Fibroblast of lung (primary cell): ENCODE measurements at regions not wholly inside any gene's neighbourhood (a gene's known extent, or its start where the extent isn't known, plus 50 kb on each side); places are given as distances from the start of the nearest gene placed in this dataset.

Source experiments
- DNase-seq, 2 donors: peaks; one replicate each; pipeline versions ENCODE4 v3.0.0 to v3.0.0-alpha.2; 2010; ENCODE audit warnings: low read depth in 2 of 2
- H2AFZ ChIP-seq: 2 replicates; pipeline ENCODE4 v1.5.1; 2012; ENCODE audit warnings: low read length, control low read depth, inconsistent platforms
- H3K27ac ChIP-seq: 2 replicates; pipeline ENCODE4 v1.5.1; 2011; ENCODE audit warnings: low read length, control low read depth; ENCODE audit not compliant: insufficient read depth
- H3K27me3 ChIP-seq: 2 replicates; pipeline ENCODE4 v1.5.1; 2011; ENCODE audit warnings: mild to moderate bottlenecking, low read length; ENCODE audit not compliant: control insufficient read depth, insufficient read depth
- H3K36me3 ChIP-seq: 2 replicates; pipeline ENCODE4 v1.5.1; 2011; ENCODE audit warnings: low read length; ENCODE audit not compliant: control insufficient read depth, insufficient read depth
- H3K4me1 ChIP-seq: 2 replicates; pipeline ENCODE4 v1.5.1; 2011; ENCODE audit warnings: low read length; ENCODE audit not compliant: control insufficient read depth, insufficient read depth; ENCODE audit errors: extremely low read depth
- H3K4me2 ChIP-seq: 2 replicates; pipeline ENCODE4 v1.5.1; 2011; ENCODE audit warnings: low read length, control low read depth; ENCODE audit not compliant: insufficient read depth; ENCODE audit errors: extremely low read depth
- H3K4me3 ChIP-seq, 4 experiments: fragments of 200-600 bp in 1 of 4; sonication (generic) in 1 of 4; replicated peaks in 1 of 4; 2 replicates each; pipeline ENCODE4 v1.5.1; 2011 to 2016; ENCODE audit warnings: low read length in 4 of 4, low read depth in 3 of 4, mild to moderate bottlenecking in 3 of 4, control low read depth in 2 of 4, inconsistent platforms in 1 of 4, mixed read lengths in 1 of 4; ENCODE audit not compliant: insufficient read depth in 1 of 4; ENCODE audit errors: control extremely low read depth in 1 of 4
- H3K79me2 ChIP-seq: 2 replicates; pipeline ENCODE4 v1.5.1; 2012; ENCODE audit warnings: mild to moderate bottlenecking, low read length, inconsistent platforms; ENCODE audit not compliant: control insufficient read depth, insufficient read depth
- H3K9ac ChIP-seq: 2 replicates; pipeline ENCODE4 v1.5.1; 2011; ENCODE audit warnings: mild to moderate bottlenecking, low read length, control low read depth; ENCODE audit not compliant: insufficient read depth
- H3K9me3 ChIP-seq: 2 replicates; pipeline ENCODE4 v1.5.1; 2012; ENCODE audit warnings: low read depth, low read length; ENCODE audit not compliant: control insufficient read depth, insufficient read depth
- H4K20me1 ChIP-seq: 2 replicates; pipeline ENCODE4 v1.5.1; 2011; ENCODE audit warnings: low read length; ENCODE audit not compliant: control insufficient read depth, insufficient read depth; ENCODE audit errors: extremely low read depth
- EZH2 ChIP-seq: IDR thresholded peaks from 2 replicates; pipeline ENCODE4 v1.5.1; 2012; ENCODE audit warnings: low read length, control low read depth, mild to moderate bottlenecking; ENCODE audit errors: missing control alignments
- TF ChIP-seq, protein P1 (sequence below), 2 donors: IDR thresholded peaks in 1 of 2; conservative IDR thresholded peaks in 1 of 2; 1 replicate in 1 of 2; 2 replicates in 1 of 2; pipeline ENCODE4 v1.5.1; 2011 to 2012; ENCODE audit warnings: low read length in 2 of 2, control low read depth in 1 of 2, inconsistent platforms in 1 of 2, low read depth in 1 of 2, mild to moderate bottlenecking in 1 of 2

DNA sequence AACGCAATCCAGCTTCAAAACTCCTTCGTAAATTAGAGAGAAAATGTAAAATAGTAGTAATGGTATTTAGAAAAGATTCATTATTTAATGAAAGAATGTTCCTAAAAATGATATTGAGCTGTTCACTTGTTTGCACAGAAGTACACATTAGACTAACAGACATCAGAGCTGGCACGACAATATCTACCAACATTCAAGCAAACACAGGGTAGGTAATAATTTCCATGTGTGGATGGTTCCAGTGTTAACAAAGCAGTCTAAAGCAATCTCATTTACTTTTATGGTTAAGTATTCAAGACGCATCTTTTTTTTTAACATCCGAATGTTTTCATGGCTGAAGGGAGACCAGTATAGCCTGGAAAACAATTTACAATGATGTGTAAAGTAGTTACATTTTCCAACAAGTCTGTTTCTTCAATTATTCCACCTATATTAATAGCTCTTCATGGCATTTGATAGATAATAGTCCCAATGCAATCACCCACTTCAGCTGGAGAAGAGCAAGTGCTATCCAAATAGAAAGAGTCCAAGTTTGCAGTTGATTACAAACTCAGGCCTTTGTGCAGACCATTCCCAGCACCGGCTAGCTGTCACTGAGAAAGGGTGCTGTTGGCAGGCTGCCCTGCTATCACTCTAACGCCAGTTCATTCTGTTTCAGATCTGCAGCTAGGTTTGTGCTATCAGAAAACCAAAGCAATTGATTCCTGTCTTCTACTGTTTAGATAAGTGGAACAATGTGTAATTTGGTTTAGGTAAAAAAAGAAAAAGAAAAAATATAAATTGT lies 458.8 kb downstream of the DTWD2 start:
- H3K9ac ChIP-seq = no peak overlapping the region
- H3K27me3 ChIP-seq = no peaks in the 10 kb centered on the region
- no peak overlapping the region for H2AFZ ChIP-seq
- H3K4me1 ChIP-seq = no peaks in the 10 kb centered on the region
- no peak for DNase-seq
- H3K79me2 ChIP-seq = no peaks in the 10 kb centered on the region
- H3K36me3 ChIP-seq = no peaks in the 10 kb centered on the region
- H3K4me2 ChIP-seq = no peak overlapping the region
- no peaks in the 10 kb centered on the region for H3K9me3 ChIP-seq
- H3K27ac ChIP-seq = no peak overlapping the region
- H3K4me3 ChIP-seq = no peak overlapping the region
- TF ChIP-seq, protein P1, sequence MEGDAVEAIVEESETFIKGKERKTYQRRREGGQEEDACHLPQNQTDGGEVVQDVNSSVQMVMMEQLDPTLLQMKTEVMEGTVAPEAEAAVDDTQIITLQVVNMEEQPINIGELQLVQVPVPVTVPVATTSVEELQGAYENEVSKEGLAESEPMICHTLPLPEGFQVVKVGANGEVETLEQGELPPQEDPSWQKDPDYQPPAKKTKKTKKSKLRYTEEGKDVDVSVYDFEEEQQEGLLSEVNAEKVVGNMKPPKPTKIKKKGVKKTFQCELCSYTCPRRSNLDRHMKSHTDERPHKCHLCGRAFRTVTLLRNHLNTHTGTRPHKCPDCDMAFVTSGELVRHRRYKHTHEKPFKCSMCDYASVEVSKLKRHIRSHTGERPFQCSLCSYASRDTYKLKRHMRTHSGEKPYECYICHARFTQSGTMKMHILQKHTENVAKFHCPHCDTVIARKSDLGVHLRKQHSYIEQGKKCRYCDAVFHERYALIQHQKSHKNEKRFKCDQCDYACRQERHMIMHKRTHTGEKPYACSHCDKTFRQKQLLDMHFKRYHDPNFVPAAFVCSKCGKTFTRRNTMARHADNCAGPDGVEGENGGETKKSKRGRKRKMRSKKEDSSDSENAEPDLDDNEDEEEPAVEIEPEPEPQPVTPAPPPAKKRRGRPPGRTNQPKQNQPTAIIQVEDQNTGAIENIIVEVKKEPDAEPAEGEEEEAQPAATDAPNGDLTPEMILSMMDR (conservative IDR thresholded peaks at IDR 0.05 in 1 of 2, IDR thresholded peaks at IDR 0.05 in 1 of 2; ENCODE audit: low read depth in 1 of 2, low read length in 2 of 2) = no peak
- no peak for TF ChIP-seq EZH2
- H4K20me1 ChIP-seq = no peaks in the 10 kb centered on the region

GRCh38 chr5:118522626-118523025 lies 465.7 kb downstream of the DTWD2 start:
- no peak for DNase-seq
- TF ChIP-seq EZH2 = no peak
- TF ChIP-seq, protein P1 (conservative IDR thresholded peaks at IDR 0.05 in 1 of 2, IDR thresholded peaks at IDR 0.05 in 1 of 2; ENCODE audit: low read depth in 1 of 2, low read length in 2 of 2) = no peak
- no peaks in the 10 kb centered on the region for H3K36me3 ChIP-seq
- H3K4me3 ChIP-seq = no peak overlapping the region
- H3K4me1 ChIP-seq = no peaks in the 10 kb centered on the region
- no peak overlapping the region for H3K27ac ChIP-seq
- no peak overlapping the region for H3K9ac ChIP-seq
- H3K9me3 ChIP-seq = no peaks in the 10 kb centered on the region
- H3K4me2 ChIP-seq = no peak overlapping the region
- no peak overlapping the region for H2AFZ ChIP-seq
- H3K79me2 ChIP-seq = no peaks in the 10 kb centered on the region
- H3K27me3 ChIP-seq = no peaks in the 10 kb centered on the region
- no peaks in the 10 kb centered on the region for H4K20me1 ChIP-seq

DNA sequence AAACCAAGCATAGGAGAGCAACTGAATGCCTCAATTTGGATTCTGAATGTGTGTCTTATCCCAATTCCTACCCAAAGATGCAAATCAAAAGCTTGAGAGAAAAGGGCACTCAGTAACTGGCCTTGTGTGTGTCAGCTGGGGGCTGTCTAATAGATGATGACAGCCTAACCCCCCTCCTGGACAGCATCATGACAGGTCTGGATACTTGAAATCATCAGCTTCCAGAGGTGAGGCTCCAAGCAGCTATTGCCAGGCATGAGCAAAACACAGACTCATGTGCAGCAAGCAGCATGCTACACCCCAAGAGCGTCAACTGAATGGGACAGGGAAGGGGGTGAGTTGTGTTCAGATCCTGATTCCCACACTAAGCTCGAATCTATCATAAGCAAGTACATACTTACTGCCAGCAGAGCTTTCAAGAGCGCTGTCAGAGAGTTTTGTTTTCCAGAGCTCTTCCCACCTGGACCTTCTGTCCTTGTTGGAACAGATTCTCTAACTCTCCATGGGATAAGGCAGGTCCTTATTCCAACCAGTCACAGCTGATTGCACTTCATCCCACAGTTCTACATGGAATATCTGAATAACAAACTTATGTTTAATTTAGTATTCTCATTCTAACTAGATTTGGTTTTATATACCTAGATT lies 467.5 kb downstream of the DTWD2 start:
- Histone ChIP-seq H3K27ac (no peak overlapping the region), H3K9me3 (no peaks in the 10 kb centered on the region), H3K4me2 (no peak overlapping the region), H2AFZ (no peak overlapping the region), H3K27me3 (no peaks in the 10 kb centered on the region), H4K20me1 (no peaks in the 10 kb centered on the region), H3K79me2 (no peaks in the 10 kb centered on the region), H3K36me3 (no peaks in the 10 kb centered on the region), H3K4me1 (no peaks in the 10 kb centered on the region), H3K4me3 (no peak overlapping the region), H3K9ac (no peak overlapping the region)
- no peak for DNase-seq
- TF ChIP-seq, protein P1 (conservative IDR thresholded peaks at IDR 0.05 in 1 of 2, IDR thresholded peaks at IDR 0.05 in 1 of 2; ENCODE audit: low read depth in 1 of 2, low read length in 2 of 2) = no peak
- no peak for TF ChIP-seq EZH2
